GM19372 (cell line): ENCODE measurements at regions not wholly inside any gene's neighbourhood (a gene's known extent, or its start where the extent isn't known, plus 50 kb on each side); places are given as distances from the start of the nearest gene placed in this dataset.

Source experiments
- ATAC-seq: cut with Tn5 transposase; IDR thresholded peaks from one replicate; pipeline ENCODE4 v1.9.1; 2021; ENCODE audit warnings: mild to moderate bottlenecking, low read depth, moderate library complexity; ENCODE audit not compliant: unreplicated experiment

DNA sequence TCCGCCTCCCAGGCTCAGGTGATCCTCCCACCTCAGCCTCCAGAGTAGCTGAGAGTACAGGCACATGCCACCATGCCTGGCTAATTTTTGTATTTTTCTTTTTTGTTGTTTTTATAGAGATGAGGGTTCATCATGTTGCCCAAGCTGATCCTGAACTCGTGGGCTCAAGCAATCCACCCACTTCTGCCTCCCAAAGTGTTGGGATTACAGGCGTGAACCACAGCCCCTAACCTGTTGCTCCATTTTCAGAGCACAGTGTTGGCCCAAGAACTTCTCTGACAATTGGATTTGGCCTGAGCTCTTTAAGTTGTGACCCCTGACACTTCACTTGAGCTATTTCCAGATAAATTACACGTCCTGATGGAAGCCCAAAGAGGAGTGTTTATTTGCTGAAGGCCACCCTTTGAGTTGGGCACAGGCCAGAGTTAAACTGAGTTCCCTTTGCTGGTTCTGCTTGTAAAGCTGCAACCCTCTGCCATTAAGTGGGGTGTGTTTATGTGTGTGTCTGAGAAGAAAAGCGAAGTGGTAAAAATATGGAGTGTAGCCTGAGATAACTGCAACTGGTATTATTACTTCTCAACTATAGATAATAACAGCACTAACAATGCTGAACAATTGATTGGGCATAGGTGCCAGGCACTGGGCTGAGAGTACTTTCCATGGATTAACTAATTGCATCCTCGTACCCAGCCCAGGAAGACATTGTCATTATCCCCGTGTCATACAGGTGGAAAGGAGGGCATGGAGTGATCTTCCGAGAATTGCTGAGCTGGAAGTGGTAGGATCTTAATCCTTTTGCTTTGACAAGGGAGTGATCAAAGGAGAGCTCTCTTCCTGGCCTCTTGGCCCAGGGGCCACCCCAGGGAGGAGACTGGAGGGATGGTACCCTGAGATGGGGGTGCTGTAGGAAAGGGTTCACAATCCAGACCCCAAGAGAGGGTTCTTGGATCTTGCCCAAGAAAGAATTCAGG lies 91.5 kb upstream of the PROK2 start:
- ATAC-seq, result no peak

DNA sequence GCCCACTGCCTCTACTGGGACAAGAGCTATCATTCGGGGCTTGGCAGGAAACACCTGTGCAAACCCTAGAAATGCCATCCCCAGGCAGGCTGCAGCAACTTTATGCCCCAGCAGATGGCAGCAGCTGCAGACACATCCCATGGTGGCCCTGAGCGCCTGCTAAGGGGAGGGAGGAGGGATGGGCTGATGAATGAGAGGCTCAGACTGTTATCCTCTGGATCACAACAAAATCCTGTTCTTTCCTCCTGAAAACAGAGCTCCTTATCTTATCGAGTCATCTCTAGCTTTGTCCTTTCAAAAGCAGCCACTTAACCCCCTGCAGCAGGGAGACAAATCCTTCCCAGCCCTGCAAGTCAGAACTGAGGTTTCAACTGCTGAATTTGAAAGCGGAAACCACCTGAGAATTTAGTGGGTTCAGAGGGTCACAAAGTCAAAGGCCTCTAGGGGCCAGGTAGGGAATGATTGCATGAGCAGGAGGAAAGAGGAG lies 90.6 kb upstream of the PROK2 start:
- peak; percentile 75 for ATAC-seq

DNA sequence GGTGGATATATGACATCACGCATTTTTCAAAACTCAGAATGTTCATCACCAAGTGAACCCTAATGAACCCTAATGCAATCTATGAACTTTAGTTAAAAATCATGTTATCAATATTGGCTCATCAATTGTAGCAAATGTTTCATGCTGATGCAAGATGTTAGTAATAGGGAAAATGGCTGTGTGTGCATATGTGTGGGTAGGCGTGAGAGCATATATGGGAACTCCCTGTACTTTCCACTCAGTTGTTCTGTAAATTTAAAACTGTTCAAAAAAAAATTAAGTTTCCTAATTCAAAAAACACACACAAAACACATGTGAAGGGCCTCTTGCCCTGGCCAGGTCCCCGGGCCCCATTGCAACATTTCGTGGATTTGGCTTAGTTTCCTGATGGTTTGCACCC lies 89.7 kb upstream of the PROK2 start:
- ATAC-seq, result no peak

DNA sequence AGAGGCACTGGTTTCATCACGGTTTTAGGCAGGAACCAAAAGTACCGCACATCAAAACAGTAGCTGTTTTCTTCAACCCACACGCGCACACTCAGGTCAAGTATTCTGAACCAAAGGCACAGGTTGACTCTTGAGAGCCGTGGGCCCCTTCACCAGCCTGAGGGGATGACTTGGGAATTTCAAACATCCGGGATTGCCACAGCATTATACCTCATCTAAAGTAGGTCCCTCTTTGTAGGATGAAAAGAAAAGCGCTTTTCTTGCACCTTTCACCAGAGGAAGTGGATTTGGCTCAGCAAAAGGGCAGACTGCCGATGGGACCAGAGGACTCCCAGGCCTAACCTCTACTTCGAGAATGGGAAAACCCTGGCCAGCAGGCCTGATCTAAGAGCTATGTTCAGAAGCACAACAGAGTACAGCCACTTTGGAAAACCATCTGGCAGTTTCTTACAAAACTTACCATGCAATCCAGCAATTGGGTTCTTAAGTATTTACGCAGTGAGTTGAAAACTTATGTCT lies 88.2 kb upstream of the PROK2 start:
- no peak for ATAC-seq

DNA sequence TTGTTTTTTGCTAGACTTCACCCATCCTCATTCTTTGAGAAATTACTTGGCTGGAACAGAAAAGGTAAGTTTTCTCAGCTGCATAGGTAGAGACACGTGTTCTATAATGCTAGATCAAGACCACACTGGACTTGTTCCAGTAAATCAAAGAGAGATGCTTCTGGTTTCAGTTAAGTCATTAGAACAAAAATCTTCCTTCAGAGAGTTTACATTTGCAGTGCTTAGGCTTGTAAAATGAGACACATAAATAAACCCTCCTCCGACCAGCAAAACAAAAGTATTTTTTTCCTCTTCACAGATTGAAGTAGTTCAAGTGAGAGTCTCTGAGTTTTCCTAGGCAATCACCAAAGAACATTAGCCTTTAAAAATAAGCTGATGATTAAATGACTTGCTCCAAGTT lies 87.3 kb upstream of the PROK2 start:
- ATAC-seq, result no peak

DNA sequence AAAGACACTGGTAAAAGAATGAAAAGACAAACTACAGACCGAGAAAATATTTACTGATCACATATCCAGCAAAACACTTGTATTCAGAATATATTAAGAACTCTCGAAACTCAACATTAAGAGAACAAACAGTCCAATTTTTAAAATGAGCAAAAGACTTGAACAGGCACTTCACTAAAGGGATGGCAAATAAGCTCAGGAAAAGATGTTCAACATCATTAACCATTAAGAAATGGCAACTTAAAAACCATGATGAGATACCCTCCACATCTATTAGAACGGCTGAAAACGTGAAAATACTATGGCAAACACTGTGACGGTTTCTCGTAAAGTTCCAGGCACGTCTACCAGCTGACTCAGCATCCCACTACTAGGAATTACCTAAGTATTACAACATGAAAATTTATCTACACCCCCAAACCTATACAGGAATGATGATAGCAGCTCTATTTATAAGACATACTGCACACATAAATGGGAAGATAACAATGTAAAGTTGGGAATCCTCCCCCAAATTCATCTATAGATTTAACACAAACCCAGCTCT lies 86.1 kb upstream of the PROK2 start:
- no peak for ATAC-seq

DNA sequence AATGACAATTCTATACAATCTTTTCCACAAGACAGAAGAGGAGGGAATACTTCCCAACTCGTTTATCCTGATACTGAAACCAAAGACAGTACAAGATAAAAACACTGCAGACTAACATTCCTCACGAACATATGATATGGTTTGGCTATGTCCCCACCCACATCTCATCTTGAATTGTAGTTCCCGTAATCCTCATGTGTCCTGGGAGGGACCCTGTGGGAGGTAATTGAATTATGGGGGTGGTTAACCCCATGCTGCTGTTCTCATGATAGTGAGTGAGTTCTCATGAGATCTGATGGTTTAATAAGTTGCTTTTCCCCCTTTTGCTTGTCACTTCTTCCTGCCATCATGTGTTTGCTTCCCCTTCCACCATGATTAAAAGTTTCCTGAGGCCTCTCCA lies 83.9 kb upstream of the PROK2 start:
- no peak for ATAC-seq

DNA sequence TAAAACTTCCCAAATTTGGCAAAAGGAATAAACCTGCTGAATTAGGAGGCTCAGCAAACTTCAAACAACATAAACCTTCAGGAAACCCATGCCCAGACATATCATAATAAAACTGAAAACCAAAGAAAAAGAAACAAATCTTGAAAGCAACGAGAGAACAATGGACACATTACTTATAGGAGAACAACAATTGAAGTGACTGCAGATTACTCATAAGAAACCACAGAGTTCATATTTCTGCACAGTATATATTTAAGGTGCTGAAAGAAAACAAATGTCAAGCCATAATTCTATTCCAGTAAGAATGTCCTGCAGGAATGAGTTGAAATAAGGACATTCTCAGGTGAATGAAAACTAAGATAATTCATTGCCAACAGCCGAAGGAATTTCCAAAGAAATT lies 80.8 kb upstream of the PROK2 start:
- ATAC-seq, result no peak

DNA sequence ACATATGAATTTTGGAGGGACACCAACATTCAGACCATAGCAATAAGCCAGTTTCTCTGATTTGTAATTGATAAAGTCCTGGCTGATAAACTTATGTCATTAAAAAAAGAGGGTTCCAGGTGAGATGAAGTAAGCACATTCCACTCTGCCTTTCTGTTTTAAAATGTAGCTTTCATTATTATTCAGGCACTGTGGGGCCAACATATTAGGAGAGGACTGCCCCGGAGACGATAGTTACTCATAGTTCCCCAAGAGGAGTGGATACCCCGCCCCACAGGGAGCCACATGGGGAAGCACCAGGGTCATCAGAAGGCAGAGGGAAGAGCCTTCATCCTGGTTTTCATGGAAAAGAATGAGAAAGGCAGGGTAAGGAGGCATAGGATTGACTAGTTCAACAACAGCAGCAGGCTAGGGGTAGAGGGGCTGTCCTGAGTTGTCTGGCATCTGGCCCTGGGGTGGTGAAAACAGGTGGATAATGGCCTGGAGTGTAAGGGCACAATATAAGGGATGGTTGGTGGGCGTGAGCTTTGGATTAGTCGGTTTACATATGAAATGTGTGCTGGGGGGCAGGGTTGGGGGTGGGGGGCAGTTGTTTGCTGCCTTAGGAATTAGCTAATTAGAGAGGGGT lies 78.7 kb upstream of the PROK2 start:
- no peak for ATAC-seq

DNA sequence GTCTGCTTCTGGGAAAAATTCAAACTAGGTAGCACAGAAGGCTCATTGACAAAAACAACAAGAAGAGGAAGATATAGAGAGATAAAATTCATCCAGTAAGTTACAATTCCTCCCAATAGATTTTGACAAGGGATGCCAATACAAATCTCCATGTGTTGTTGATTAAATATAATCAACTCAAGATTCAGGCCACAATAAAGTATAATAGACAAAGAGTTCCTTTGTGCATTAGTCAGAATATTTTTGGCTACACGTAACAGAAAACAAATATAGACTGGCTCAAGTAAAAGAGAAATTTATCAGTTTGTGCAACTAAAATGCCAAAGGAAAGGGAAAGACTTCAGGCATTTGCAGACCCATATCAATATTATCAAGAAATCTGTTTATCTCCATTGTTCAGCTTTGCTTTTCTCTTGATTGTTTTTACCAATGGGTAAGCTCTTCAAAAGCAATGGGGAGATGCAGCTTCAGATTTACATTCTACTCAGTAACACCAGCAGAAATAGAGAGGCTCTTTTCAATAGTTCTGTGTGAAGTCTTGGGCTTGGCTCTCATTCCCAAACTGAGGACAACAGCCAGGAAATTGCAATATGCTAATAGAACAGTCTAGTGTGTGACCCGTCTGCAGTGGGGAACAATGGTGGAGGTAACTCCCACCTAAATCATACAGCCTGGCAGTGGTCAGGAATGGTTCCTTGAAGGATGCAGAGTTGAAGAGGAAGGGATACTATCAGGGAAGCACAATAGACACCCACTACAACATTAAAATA lies 77.6 kb upstream of the PROK2 start:
- ATAC-seq, result no peak

DNA sequence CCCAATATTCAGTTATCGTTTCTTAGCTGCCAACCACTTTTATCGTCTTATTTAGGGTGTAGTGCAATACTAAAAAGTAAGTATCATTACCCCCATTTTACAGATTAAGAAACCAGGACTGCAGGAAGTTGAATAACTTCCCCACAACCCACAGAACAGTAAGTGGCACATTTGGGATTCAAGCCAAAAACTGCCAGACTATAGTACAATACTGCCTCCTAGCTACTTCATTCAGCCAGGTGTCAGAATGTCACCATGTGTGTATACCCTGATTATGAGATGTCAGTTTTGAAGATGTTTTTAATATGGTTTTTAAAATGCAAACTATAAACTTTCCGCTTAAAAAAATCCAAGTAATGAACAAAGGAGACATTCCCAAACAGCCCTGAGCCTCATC lies 74.2 kb upstream of the PROK2 start:
- ATAC-seq, result no peak

DNA sequence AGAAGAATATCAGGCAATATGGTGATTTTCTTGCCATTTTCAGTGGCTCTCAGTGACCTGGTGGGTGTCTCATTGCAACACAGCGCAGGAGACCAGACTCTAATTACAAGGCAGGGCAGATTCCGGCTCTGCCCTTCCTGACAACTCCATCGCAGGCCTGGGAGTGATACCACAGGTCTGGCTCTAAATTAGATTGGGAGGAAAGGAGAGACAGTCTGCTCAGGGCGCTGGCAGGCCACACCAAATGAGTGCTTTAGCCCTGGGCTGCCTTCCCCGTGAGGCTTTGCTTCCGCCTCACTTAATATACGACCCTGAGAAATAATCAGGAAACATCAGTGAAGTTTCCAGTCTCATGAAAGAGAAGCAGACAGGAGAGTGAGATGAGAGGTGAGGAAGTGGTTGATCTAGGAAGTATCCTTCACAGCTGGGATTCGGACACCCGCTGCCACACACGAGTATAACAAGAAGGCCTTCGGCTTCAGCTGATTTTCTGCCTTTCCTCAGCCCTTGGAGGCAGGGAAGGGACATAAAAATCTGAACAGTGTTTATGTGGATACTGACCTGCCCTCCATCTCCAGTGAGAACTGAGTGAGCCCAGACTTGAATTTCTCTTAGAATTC lies 73.7 kb upstream of the PROK2 start:
- no peak for ATAC-seq

DNA sequence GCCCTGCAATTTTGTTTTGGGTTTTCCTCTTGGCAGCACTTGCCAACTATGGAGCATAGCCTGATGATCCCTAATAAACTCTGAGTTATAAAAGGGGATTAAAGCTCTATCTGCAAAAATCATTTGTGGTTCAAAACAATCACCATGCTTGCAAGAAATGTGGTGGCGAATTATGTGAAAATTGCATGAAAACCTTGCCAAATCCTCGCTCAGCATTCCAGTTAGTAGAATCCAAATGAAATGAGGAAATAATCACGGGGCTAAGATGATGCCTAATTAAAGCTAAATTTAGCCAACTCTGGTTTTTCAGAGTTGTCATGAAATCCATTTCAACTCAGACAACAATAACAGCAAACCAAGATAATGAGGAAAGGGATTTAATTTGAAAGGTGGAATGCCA lies 73.0 kb upstream of the PROK2 start:
- no peak for ATAC-seq

DNA sequence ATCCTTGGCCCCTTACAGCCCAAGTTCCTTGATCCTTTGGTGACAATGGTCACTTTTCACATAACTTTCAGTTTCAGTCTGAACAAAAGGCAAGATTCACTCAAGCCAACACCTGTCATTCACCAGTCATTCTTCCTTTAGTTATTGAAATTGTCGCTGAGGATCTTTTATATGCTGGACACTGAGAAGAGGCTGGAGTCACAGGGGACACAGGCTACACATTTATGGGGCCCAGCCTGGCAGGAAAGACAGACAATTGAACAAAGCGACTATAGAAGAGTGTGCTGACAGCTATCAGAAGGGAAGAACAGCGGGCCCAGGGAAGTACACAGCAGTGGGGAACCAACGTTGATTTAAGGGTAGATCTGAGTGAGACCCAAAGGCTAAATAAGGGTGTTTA lies 69.8 kb upstream of the PROK2 start:
- no peak for ATAC-seq

DNA sequence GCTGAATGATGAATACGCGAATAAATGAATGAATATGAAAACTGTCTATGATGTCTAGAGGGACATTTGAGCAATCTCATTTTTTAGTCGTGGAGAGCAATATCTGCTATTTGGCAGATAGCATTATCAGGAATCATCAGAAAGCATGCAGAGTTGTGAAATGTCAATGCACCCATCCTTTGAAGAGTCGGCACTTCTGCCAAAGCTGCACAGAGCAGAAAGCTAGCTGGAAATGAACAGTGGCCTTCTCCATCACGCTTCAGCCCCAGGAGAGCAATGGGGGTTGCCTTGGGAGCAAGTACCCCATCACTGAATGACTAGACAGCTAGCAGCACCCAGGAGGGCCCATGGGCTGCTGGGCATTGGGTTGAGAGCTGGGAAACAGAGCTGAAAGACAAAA lies 69.1 kb upstream of the PROK2 start:
- no peak for ATAC-seq

DNA sequence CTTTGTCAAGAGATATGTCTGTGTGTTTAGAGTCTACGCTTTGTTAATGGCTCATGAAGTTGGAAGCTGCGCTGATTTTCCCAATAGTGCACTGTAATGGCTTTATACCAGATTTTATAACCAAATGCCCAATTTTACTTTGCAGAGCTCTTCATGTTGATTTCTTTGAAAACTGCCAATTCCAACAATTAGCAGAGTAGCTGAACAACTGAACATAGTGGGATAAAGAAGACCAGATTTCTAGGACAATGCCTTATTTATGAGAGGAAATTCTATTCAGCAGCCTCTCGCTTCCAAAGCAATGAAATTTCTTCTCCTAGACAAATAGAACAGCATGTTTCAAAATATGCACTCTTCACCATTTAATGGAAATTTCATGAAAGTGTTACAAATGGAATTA lies 66.9 kb upstream of the PROK2 start:
- ATAC-seq, result no peak

DNA sequence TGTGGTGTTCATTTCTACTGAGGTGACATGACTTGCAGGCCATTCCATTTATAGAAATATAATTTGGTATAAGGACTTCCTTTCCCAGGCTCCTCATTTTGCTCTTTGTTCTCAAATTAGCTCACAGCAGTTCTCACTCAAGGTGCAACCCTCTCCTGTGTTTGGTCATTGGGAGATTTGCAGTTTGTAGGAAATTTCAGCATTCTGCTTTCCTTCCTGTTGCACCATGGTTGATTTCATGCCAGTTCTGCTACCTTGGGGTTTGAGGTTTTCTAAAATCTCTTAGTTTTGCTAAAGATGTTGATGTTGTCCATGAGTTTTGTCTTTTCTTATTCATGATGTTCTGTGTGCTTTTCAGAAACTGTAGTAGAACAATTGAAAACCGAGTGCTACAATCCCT lies 65.7 kb upstream of the PROK2 start:
- no peak for ATAC-seq

DNA sequence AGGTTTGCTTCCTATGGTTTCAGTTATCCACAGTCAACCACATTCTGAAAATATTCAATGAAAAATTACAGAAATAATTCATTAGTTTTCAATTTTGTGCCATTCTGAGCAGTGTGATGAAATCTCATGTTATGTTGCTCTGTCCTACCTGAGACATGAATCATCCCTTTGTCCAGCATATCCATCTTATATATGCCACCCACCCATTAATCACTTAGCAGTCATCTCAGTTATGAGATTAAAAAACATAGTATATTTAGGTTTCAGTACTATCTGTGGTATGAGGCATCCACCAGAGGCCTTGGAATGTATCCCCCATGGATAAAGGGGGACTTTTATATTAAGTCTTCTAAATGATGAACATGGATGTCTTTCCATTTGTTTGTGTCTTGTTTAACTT lies 64.7 kb upstream of the PROK2 start:
- no peak for ATAC-seq

DNA sequence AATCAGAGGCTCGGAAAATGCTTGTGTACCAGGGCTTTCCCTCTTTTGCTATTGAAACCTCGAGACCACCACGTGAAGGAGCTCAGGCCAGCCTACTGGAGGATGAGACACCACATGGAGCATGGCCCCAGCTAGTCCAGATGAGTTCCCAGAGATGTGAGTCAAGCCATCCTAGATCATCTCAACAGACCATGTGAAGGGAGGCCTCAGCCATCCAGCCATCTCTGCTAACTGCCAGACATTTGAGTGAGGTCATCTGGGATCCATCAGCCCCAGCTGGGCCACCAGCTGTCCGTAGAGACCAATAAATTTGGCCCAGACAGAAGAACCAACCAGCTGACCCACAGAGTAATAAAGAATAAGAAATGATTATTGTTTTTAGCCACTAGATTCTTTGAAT lies 62.8 kb upstream of the PROK2 start:
- no peak for ATAC-seq

DNA sequence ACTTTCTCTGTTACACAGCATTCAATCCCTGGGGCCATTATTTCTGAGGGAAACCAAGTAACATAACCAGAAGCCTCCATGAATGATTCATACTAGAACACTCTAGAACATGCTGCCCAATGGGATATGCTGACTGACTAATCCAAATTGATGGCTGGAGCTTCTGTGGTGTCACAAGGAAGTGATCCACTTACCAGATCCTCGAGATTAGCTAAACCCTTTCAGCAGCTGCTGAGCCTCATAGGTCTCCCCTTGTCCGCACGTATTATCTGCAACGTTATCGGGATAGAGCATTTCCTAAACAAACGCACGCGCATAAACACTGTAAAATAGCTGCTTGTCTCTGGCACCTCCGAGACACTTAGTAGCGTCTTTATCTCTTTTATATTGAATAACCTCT lies 61.2 kb upstream of the PROK2 start:
- ATAC-seq, result no peak
